Fibroblast of the aortic adventitia (primary cell): ENCODE measurements at regions not wholly inside any gene's neighbourhood (a gene's known extent, or its start where the extent isn't known, plus 50 kb on each side); places are given as distances from the start of the nearest gene placed in this dataset.

Experiments used
- DNase-seq: peaks from one replicate; pipeline ENCODE4 v3.0.0-alpha.2; 2010; ENCODE audit warnings: low read depth
- H3K4me3 ChIP-seq: 2 replicates; pipeline ENCODE4 v1.5.1; 2011; ENCODE audit warnings: low read depth, mild to moderate bottlenecking, control low read depth, low read length, moderate library complexity
- CTCF ChIP-seq: IDR thresholded peaks from 2 replicates; pipeline ENCODE4 v1.5.1; 2011; ENCODE audit warnings: mild to moderate bottlenecking, low read length, control low read depth, inconsistent platforms; ENCODE audit not compliant: insufficient read depth

- H3K4me3 ChIP-seq, result no peak overlapping the region
- DNase-seq, result no peak
- TF ChIP-seq CTCF, result no peak
These were observed 106.1 kb upstream of the HDAC4 start for GRCh38 chr2:239506961-239507360.

- no peak for DNase-seq
- no peak for TF ChIP-seq CTCF
- H3K4me3 ChIP-seq, result no peak overlapping the region
These were observed 105.5 kb upstream of the HDAC4 start for GRCh38 chr2:239506101-239506857.

- TF ChIP-seq CTCF, result no peak
- DNase-seq, result no peak
- H3K4me3 ChIP-seq, result no peak overlapping the region
These were observed 103.9 kb upstream of the HDAC4 start for GRCh38 chr2:239504643-239505235.

- TF ChIP-seq CTCF, result no peak
- no peak overlapping the region for H3K4me3 ChIP-seq
These were observed 101.8 kb upstream of the HDAC4 start for GRCh38 chr2:239502430-239503186.

GRCh38 chr2:239500574-239501550 is 100.0 kb upstream of the HDAC4 start:
- no peak for DNase-seq
- TF ChIP-seq CTCF, result no peak
- H3K4me3 ChIP-seq, result no peak overlapping the region

More at GRCh38 chr2:239502430-239503186, 101.8 kb upstream of the HDAC4 start:
- DNase-seq, result no peak
